HepG2 (cell line): ENCODE measurements at regions not wholly inside any gene's neighbourhood (a gene's known extent, or its start where the extent isn't known, plus 50 kb on each side); places are given as distances from the start of the nearest gene placed in this dataset.
"Not testable (repeated sequence)": the region's sequence is repeated elsewhere in the genome, so short reads cannot be mapped to it uniquely, and the experiment has no call there.

Source experiments
- ATAC-seq: fragments of 200-7000 bp; cut with Tn5 transposase; 3 replicates; pipeline ENCODE4 v1.9.1; 2020; ENCODE audit warnings: mild to moderate bottlenecking, moderate library complexity
- BruUV-seq: library from RNA; stranded (reverse); fragments of 400-500 nt; replicated peaks from 2 replicates; lab custom pipeline; 2021; lab: Mats Ljungman, UMichigan
- CTCF ChIA-PET: fragments of 300-600 bp; formaldehyde crosslinking; extraction: SDS; loops from one replicate; lab custom pipeline; 2021; ENCODE audit warnings: low total read pairs, inconsistent platforms, low intra/inter-chr PET ratio; lab: Yijun Ruan, JAX
- POLR2A ChIA-PET: fragments of 350-600 bp; sonication (Branson Sonifier 250); formaldehyde crosslinking; loops from one replicate; lab custom pipeline; 2020; ENCODE audit warnings: antibody characterized with exemption, inconsistent platforms; lab: Yijun Ruan, JAX
- DNase-seq: peaks from one replicate; pipeline ENCODE4 v3.0.0-alpha.2; 2015; ENCODE audit warnings: low spot score
- FAIRE-seq: peaks from 3 replicates; lab custom pipeline; 2011; peaks lifted over from hg19 to GRCh38; lab: Jason Lieb, UNC
- H2AFZ ChIP-seq: one replicate; pipeline ENCODE4 v1.6.1; 2011; ENCODE audit warnings: low read length, inconsistent platforms
- H3K27ac ChIP-seq: fragments of 300-600 bp; 3 replicates; pipeline ENCODE4 v1.8.0; 2011; ENCODE audit warnings: mixed run types, mild to moderate bottlenecking, mixed read lengths, low read length, inconsistent platforms; ENCODE audit not compliant: insufficient read depth; ENCODE audit errors: extremely low read length
- H3K27me3 ChIP-seq, 2 experiments: fragments of 200-600 bp in 1 of 2; 2 replicates in 1 of 2; 3 replicates in 1 of 2; pipeline versions ENCODE4 v1.6.0 to v1.8.0; 2011; ENCODE audit warnings: low read length in 2 of 2, mild to moderate bottlenecking in 2 of 2, moderate library complexity in 2 of 2, inconsistent platforms in 1 of 2; ENCODE audit not compliant: insufficient read depth in 2 of 2, control insufficient read depth in 1 of 2
- H3K36me3 ChIP-seq, 2 experiments: fragments of 200-600 bp in 1 of 2; replicated peaks in 1 of 2; 2 replicates in 1 of 2; 3 replicates in 1 of 2; pipeline versions ENCODE4 v1.5.1 to v1.8.0; 2011; ENCODE audit warnings: low read length in 2 of 2, inconsistent platforms in 1 of 2; ENCODE audit not compliant: insufficient read depth in 2 of 2, control insufficient read depth in 1 of 2
- H3K4me1 ChIP-seq: 2 replicates; pipeline ENCODE4 v1.5.1; 2012; ENCODE audit warnings: low read length, inconsistent platforms; ENCODE audit not compliant: insufficient read depth
- H3K4me2 ChIP-seq: 2 replicates; pipeline ENCODE4 v1.6.0; 2011; ENCODE audit warnings: low read depth, low read length, inconsistent platforms
- H3K4me3 ChIP-seq, 3 experiments: fragments of 200-600 bp in 1 of 3; sonication (generic), shearing (Covaris generic) in 1 of 3; replicated peaks in 1 of 3; 2 replicates each; pipeline ENCODE4 v1.5.1; 2011 to 2016; ENCODE audit warnings: low read length in 3 of 3, inconsistent platforms in 2 of 3, low read depth in 2 of 3, mild to moderate bottlenecking in 2 of 3, control low read depth in 1 of 3, mixed read lengths in 1 of 3; ENCODE audit not compliant: insufficient read depth in 1 of 3
- H3K79me2 ChIP-seq: one replicate; pipeline ENCODE4 v1.6.1; 2011; ENCODE audit warnings: low read length, inconsistent platforms; ENCODE audit not compliant: insufficient read depth
- H3K9ac ChIP-seq: 2 replicates; pipeline ENCODE4 v1.6.0; 2011; ENCODE audit warnings: mild to moderate bottlenecking, low read depth, low read length, inconsistent platforms; ENCODE audit not compliant: insufficient read depth
- H3K9me3 ChIP-seq: 2 replicates; pipeline ENCODE4 v1.5.1; 2012; ENCODE audit warnings: mild to moderate bottlenecking, low read length
- H4K20me1 ChIP-seq: 2 replicates; pipeline ENCODE4 v1.6.0; 2011; ENCODE audit warnings: inconsistent platforms, mild to moderate bottlenecking, low read length, moderate library complexity; ENCODE audit not compliant: insufficient read depth
- BATF2 ChIP-seq: sonication (generic); formaldehyde crosslinking; IDR thresholded peaks from 2 replicates; pipeline ENCODE4 v1.8.0; 2022; ENCODE audit warnings: mild to moderate bottlenecking, missing genetic modification reagents, moderate library complexity
- HOXA5 ChIP-seq: sonication (generic); formaldehyde crosslinking; IDR thresholded peaks from 2 replicates; pipeline ENCODE4 v1.4.0; 2020; ENCODE audit warnings: missing genetic modification reagents
- KDM4B ChIP-seq: sonication (generic); formaldehyde crosslinking; IDR thresholded peaks from 2 replicates; pipeline ENCODE4 v1.4.0; 2020; ENCODE audit warnings: missing genetic modification reagents
- ONECUT2 ChIP-seq: sonication (generic); formaldehyde crosslinking; IDR thresholded peaks from 2 replicates; pipeline ENCODE4 v1.4.0; 2020; ENCODE audit warnings: missing genetic modification reagents
- RELA ChIP-seq: sonication (generic); formaldehyde crosslinking; IDR thresholded peaks from 2 replicates; pipeline ENCODE4 v1.4.0; 2020; ENCODE audit warnings: missing genetic modification reagents
- RNF2 ChIP-seq: fragments of 450-650 bp; conservative IDR thresholded peaks from 2 replicates; pipeline ENCODE4 v1.6.1; 2016; ENCODE audit warnings: low read depth
- SIX1 ChIP-seq: sonication (generic); formaldehyde crosslinking; IDR thresholded peaks from 2 replicates; pipeline ENCODE4 v1.4.0; 2020; ENCODE audit warnings: missing genetic modification reagents, borderline replicate concordance
- SP4 ChIP-seq: sonication (generic); formaldehyde crosslinking; IDR thresholded peaks from 2 replicates; pipeline ENCODE4 v1.8.1; 2023; ENCODE audit warnings: mild to moderate bottlenecking, missing genetic modification reagents
- ZBTB20 ChIP-seq: sonication (generic); formaldehyde crosslinking; IDR thresholded peaks from 2 replicates; pipeline ENCODE4 v1.8.1; 2023; ENCODE audit warnings: missing genetic modification reagents, low read depth, mild to moderate bottlenecking, borderline replicate concordance
- ZNF17 ChIP-seq: sonication (generic); formaldehyde crosslinking; IDR thresholded peaks from 2 replicates; pipeline ENCODE4 v1.5.0; 2020; ENCODE audit warnings: mild to moderate bottlenecking, missing genetic modification reagents
- ZNF430 ChIP-seq: sonication (generic); formaldehyde crosslinking; IDR thresholded peaks from 2 replicates; pipeline ENCODE4 v1.9.0; 2021; ENCODE audit warnings: mild to moderate bottlenecking, missing genetic modification reagents
- ZNF562 ChIP-seq: sonication (generic); formaldehyde crosslinking; IDR thresholded peaks from 2 replicates; pipeline ENCODE4 v1.8.0; 2022; ENCODE audit warnings: missing genetic modification reagents, borderline replicate concordance
- ZNF784 ChIP-seq: sonication (generic); formaldehyde crosslinking; IDR thresholded peaks from 2 replicates; pipeline ENCODE4 v1.5.1; 2020; ENCODE audit warnings: missing genetic modification reagents, mild to moderate bottlenecking, borderline replicate concordance
- WGBS: methylation state at CpG from one replicate; pipeline ENCODE4 v1.1.6; 2017; ENCODE audit warnings: low lambda C conversion rate; 5-methylcytosine and 5-hydroxymethylcytosine counted together
- in situ Hi-C: cut with HindIII; loops from 2 replicates; pipeline ENCODE4 v1.10.0; 2017; ENCODE audit warnings: low pct_unique_long_range_greater_than_20kb; ENCODE audit not compliant: extremely low pct_ligation_motif_present
- intact Hi-C: fragments of 100-400 bp; cut with micrococcal nuclease; formaldehyde crosslinking; loops from one replicate; pipeline ENCODE4 v1.10.0; 2022; ENCODE audit not compliant: unreplicated experiment

GRCh38 chr3:4198491-4198890 is 104.7 kb upstream of the SETMAR start:
- in situ Hi-C loops = no loop called here
- Histone ChIP-seq H2AFZ (no peak overlapping the region), H3K9ac (no peak overlapping the region), H3K9me3 (no peaks in the 10 kb centered on the region), H3K4me2 (no peak overlapping the region), H3K4me1 (no peaks in the 10 kb centered on the region), H3K4me3 (no peak overlapping the region), H3K79me2 (no peaks in the 10 kb centered on the region), H3K36me3 (no peaks in the 10 kb centered on the region), H4K20me1 (no peaks in the 10 kb centered on the region), H3K27me3 (no peaks in the 10 kb centered on the region), H3K27ac (no peak overlapping the region)
- DNase-seq = no peak
- no peak for FAIRE-seq
- intact Hi-C loops = no loop called here
- POLR2A ChIA-PET = no interaction called here
- TF ChIP-seq SIX1 (CRISPR knock-in tag) (no peak), ZNF17 (CRISPR knock-in tag) (no peak)
- CTCF ChIA-PET = no interaction called here
- WGBS = 55% methylated on average over 3 of the region's 3 CpGs
- no TSS peak for BruUV-seq
- ATAC-seq = no peak

GRCh38 chr3:4204776-4205175 is 98.4 kb upstream of the SETMAR start:
- H3K4me2 ChIP-seq, H3K9me3 ChIP-seq, CTCF ChIA-PET, H3K9ac ChIP-seq, BruUV-seq, in situ Hi-C loops, DNase-seq, POLR2A ChIA-PET, H3K27ac ChIP-seq, H3K79me2 ChIP-seq, H3K4me3 ChIP-seq, ATAC-seq, H3K27me3 ChIP-seq, intact Hi-C loops, H3K4me1 ChIP-seq, FAIRE-seq, H2AFZ ChIP-seq, H3K36me3 ChIP-seq, H4K20me1 ChIP-seq: not testable (repeated sequence)

GRCh38 chr3:4207672-4208071 is 95.5 kb upstream of the SETMAR start:
- H3K4me3 ChIP-seq = no peak overlapping the region
- ATAC-seq (no peak), DNase-seq (no peak), FAIRE-seq (no peak)
- no peaks in the 10 kb centered on the region for H3K27me3 ChIP-seq
- 25% methylated on average over 3 of the region's 3 CpGs for WGBS
- ChIA-PET CTCF (no interaction called here), POLR2A (no interaction called here)
- no peaks in the 10 kb centered on the region for H3K36me3 ChIP-seq
- in situ Hi-C loops (no loop called here), intact Hi-C loops (no loop called here)
- H4K20me1 ChIP-seq = no peaks in the 10 kb centered on the region
- no peaks in the 10 kb centered on the region for H3K79me2 ChIP-seq
- H3K4me1 ChIP-seq = no peaks in the 10 kb centered on the region
- H3K4me2 ChIP-seq = no peak overlapping the region
- H2AFZ ChIP-seq = no peak overlapping the region
- no peak overlapping the region for H3K9ac ChIP-seq
- H3K9me3 ChIP-seq = no peaks in the 10 kb centered on the region
- no peak overlapping the region for H3K27ac ChIP-seq
- BruUV-seq = no TSS peak
- no peak for TF ChIP-seq HOXA5 (CRISPR knock-in tag)
- TF ChIP-seq KDM4B (CRISPR knock-in tag) = no peak
- TF ChIP-seq BATF2 (CRISPR knock-in tag) = no peak
- TF ChIP-seq SP4 = no peak
- no peak for TF ChIP-seq ZNF784 (CRISPR knock-in tag)
- no peak for TF ChIP-seq RNF2
- no peak for TF ChIP-seq ZNF562 (CRISPR knock-in tag)
- no peak for TF ChIP-seq ZBTB20 (CRISPR knock-in tag)
- TF ChIP-seq ZNF430 = no peak
- no peak for TF ChIP-seq RELA (CRISPR knock-in tag)
- TF ChIP-seq ONECUT2 = no peak
